Activated CD8-positive, alpha-beta memory T cell treated with anti-CD3 and anti-CD28 coated beads, Interleukin-2, amount 50 U/mL, for 48 hours (primary cell): ENCODE measurements at regions not wholly inside any gene's neighbourhood (a gene's known extent, or its start where the extent isn't known, plus 50 kb on each side); places are given as distances from the start of the nearest gene placed in this dataset.

Source experiments
- DNase-seq: peaks from one replicate; pipeline ENCODE4 v3.0.0-alpha.2; 2020

DNA sequence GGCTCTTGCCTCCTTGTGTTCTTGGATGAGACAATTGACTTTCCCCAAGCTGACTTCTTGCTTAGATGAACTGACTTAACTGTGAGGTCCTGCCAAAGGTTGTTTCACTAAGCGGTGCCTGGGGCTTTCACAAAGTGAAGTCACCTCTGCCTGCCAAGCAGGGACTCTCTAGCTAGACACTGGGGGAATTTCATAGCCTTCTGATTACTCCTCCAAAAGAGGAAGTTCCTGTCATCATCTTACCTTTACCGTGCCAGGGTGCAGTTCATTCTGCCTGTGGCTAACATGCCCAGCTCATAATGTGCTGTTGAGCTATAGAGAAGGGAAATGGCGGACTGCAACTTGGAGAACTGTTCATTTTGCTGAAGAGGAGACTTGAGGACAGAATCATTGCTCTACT is 472.0 kb upstream of the WWC1 start:
- DNase-seq = no peak

DNA sequence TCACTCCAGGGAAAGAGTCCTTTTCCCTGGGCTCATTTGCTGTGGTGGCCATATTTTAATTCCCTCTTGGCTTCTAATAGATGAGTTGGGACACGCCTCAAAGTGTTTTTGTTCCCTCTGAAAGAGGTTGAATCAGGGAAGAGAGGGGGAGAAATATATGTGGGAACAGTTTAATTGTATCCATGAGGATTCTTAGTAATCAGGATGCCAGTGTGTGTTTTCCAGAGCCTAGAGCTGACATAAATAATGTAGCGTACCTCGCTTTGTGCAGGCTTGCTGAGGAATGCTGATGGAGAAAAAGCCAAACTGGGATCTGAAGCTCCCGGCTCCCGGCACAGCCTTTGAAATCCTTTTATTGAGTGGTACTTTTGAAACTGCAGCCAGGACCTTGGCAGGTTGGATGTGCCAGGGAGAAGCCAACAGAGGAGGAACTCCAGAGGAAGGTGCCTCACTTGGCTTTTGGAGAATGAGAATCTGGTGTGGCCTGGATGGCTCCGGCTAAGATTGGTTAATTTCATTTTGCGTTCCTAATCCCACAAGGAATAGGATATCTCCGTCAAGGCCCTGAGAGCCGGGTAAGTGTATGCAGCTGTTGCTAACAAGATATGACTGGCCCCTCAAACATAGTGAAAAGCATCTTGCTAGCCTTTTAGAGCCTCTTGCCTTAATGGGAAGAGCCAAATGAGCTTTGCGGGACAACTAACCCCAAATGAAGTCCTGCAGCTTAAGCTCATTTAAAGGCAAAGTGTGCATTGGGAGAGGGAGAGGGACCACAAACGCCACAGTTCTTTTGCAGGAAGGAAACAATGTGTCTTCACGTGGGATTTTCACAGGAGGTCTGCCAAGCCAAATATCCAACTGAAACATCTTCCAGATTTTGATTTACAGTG is 471.1 kb upstream of the WWC1 start:
- DNase-seq = no peak

DNA sequence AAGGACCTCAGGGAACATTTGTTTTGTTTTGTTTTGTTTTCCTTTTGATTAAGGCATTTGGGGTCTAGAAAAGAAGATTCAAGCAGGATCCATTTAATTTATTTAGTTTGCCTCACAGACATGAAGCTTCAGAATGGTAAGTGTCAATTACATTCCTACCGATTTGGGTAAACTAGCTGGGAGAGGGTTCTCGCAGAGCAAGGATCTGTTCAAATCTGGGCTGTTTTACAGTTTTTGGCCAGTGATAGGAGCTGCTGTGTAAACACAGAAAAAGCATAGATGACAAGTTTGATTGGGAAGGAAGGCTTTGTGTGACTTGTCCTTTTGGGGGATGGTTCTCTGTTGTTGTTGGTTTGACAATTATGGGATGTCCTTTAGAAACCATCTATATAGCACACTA is 470.3 kb upstream of the WWC1 start:
- DNase-seq = no peak

DNA sequence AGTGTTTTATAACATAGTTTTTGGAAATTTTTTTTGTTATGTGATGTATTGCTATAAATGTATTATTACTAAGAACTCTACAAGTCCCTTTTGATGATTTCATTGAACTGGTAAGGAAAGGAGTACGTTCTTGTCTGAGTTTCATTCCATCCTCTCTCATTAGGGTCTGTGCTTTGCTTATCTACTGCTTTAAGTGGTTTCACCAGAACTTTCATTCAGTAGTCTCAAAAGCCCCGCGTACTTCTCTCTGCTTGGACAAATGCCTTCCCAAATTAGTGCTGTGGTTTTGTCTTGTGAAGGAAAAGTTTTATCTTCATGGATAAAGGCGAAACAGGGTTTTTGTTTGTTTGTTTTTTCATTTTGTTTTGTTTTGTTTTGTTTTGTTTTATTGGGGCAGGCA is 469.8 kb upstream of the WWC1 start:
- no peak for DNase-seq

DNA sequence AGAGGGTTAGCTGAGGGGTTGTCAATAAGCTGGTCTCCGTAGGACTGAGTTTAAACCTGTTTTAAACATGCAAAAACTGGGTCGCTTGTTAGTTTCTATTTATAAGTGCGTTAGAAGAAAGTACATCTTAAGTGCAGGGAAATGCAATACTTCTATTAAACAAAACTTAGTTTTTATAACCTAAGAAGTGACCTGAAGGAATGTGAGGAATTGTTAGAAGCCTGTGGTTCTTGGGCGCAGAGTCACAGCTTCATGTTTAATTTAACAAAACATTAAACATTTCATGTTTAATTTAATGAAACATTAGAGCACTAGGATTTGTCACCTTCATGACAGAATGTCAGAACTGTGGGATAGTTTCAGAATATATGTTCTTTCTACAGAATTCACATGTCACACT is 469.2 kb upstream of the WWC1 start:
- DNase-seq = no peak

DNA sequence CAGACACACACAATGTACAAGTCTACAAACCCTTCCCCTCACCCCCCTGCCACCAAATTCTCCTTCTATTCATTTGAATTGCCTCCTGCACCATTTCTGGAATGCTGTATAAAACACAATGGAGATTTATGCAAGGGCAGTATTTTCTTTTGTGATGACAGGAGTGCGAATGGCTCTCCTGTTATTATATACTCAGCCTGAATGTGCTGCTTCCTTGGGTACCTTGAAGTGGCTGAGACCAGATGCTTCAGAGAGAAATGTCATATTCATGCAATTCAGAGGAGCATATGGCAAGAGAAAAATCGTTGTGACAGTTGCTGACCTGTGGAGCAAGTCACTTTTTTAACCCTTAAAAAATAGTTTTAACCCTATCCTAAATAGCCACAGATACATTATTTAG is 468.0 kb upstream of the WWC1 start:
- DNase-seq = no peak

DNA sequence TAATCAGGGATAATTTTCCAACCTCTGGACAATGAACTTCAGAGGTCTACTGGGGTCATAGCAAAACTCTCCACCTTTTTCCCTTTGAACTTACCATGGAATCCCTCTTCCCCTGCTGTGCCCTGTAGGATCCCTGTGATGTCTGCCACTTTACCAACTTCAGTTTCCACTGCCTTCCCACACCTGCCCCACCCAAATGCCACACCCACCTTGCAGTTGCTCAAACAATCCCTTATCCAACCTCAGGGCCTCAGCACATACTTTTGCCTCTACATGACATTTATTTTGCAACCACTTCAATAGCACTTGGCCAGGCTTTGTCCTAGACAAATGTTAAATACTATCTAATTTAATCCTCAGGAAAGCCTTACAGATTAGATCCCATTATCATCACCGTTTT is 463.7 kb upstream of the WWC1 start:
- DNase-seq = no peak

DNA sequence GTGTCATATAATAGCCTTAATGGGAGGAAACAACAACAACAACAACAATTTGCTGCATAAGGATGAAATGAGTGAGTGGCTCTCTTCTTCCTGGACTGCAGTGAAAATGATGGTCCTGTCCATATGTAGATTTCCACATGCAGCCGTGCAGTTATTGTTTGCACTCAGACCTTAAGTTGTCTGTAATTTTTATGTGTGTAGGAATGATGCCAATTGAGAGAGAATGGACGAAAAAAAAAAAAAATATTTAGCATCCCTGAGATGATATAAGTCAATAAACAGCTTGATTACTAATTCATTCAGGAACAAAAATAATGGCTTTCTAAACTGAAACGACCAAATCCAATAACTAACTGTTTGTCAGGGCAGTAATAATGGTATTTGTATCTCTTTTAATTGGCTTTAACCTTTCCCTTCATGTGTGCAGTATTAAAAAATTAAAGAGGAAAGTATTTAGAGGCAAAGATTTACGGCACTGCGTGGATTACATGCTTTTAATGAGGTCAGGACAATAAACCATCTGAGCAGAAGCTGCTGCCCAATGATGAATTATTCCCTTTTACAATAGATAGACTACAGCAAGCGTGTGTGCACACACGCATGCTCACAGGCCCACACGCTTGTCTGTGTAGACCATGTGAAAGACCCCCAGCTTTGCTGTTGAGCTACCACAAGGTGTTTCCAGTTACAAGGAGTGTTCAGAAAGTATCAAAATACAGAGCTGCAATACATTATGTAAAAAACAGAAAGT is 459.5 kb upstream of the WWC1 start:
- DNase-seq = no peak

DNA sequence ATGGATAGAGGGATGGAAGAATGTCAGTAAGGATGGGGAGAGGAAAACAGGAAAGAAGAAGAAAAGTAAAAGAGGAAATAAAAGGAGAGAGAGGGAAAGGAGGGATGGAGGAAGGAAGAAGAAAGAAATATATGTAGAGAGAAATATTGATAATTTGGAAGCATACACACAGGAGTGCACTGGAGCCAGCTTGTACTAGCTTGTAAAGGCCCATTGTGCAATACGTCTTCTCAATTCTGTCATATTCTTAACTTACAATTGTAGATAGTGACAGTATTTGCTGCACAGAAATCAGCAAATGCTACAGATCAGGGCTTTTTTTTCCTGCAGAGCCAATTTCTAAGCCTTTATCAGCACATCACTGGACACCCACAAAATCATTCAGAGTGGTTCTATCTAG is 458.8 kb upstream of the WWC1 start:
- DNase-seq = no peak

DNA sequence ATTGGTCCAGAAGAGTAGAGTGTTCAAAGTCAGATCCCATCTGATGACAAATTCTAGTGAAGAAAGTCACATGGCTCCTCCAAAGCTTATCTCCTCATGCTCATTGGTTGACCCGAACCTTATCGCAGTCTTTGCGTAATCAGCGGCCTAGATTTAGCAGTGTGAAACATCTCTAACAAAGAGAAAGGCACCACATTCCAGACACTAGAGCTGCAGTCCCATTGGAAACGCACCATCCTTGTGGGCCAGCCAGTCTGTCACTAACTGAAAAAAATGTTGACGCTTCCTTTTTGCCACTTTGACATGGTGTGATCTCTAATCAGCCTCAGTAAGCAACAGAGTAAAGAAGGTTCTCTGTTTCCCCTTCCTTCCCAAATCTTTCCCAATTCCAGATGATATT is 458.0 kb upstream of the WWC1 start:
- DNase-seq = no peak

DNA sequence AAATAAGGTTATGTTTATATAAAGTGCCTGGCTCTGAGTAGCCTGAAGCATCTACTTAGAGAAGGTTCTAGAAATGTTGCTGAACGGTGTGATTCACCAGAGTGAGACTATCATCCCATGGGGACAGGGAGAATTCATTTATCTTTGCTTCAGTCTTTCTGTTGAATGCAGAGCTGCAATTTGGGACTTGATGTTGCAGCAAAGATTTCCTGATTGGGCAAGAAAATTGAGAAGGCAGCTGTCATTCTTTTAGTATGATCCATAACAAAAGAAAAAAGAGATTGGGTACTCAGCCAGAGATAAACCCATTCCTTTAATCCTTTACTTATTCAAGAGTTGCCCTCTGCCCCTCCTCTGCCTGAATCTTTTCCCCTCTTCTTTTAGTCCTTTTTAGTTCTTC is 456.3 kb upstream of the WWC1 start:
- DNase-seq = no peak

DNA sequence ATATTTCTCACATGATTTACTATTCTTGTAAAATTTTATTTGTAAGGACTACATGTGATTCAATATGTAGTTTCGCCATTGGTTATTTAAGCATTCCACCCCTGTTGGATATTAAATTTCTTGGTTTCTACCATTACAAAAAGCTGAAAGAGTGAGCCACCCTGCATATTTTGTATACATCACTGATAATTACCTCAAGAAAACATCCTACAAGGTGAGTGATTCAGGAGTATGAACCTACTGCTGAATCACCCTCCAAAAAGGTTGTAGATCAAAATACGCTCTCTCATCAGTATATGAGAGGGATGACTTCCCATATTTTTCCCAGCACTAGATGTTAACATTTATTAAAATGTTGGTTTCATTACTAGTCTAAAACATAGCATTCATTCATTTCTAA is 454.3 kb upstream of the WWC1 start:
- no peak for DNase-seq

DNA sequence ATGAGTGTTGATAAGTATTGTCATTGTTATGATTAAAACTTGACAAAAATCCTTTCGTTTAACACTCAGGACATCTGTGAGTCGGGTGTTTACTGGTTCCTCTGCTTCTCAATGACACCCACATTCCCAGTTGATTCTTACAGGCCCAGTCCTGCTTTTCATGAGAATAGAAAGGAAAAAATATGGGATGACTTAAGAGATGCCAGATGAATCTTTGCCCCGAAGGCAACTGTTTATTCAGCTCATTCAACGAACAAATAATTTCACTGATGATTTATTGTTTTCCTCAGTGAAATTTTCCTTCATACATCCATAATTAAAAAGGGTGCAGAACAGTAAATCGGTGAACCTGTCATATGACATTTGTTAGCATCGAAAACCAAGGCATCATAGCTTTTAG is 452.4 kb upstream of the WWC1 start:
- DNase-seq = no peak

DNA sequence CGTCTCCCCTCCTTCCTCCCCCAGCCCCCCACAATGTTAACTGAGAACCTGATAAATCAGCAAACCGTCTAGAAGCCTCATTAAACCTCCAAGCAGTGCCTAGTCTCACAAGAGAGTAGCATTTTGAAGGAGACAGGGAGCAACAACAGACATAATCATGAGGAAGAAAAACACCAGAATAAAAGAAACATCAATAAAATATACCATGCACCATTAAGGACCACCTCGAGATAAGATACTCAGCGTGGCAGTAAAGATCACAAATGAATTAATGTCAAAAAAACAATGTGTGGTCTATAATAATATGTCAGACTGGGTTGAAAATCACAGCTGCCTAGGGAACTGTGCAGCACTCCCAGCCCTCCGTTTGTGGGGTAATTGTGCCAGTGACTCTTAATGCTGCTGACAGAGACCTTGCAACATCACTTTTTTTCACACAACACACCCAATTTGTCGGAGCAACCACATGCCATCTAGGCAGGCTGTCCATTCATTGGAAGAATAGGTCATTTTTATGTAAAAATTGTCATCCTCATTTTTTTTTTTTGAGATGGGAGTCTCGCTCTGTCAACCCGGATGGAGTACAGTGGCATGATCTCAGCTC is 450.8 kb upstream of the WWC1 start:
- DNase-seq = no peak

DNA sequence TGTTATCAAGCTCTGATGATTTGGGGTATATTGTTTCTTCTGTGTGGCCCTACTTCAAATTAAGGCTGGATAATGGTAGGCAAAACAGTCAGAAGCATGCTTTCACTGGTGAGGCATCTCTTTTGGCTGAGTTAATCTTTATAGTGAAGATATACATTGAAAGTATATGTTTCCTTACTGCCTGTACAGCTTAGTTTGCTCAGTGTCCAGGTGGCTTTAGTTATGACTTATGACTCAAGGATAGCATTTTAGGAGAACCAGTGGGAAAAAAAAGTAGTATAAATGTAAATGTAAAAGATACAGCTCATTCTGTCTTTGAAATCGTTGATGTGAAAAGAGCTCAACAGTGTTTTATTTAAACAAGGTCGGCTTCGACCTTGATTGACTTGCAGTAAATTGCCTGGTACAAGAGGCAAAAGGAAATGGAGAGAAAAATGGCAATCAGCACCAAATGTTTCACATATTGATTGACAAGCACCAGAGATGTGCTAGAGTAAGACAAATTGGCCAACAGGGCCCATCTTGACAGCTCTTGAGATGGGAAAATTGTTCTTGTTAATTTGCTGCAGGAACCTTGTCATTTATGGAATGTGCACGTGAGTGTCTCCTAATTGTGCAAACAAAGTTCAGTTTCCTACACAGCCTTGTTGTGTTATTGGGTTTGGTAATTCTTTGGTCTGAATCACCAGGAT is 447.4 kb upstream of the WWC1 start:
- no peak for DNase-seq

DNA sequence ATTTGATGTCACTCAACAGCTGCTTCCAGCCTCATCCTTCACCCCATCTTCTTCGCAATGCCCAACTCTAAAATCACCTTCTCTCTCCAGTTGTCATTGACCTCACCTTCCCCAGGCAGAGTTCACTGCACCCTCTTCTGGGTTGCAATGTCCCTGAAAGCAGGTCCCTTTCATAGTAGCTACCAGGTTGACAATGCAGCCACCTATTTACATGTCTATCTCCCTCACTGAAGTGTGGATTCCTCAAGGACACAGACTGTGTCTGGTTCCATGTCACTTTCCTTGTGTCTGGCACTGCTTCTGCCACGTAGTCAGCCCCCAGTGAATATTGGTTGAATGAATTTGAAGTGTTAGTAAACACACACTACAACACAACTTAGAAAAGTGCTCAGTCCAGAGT is 445.5 kb upstream of the WWC1 start:
- DNase-seq = no peak

DNA sequence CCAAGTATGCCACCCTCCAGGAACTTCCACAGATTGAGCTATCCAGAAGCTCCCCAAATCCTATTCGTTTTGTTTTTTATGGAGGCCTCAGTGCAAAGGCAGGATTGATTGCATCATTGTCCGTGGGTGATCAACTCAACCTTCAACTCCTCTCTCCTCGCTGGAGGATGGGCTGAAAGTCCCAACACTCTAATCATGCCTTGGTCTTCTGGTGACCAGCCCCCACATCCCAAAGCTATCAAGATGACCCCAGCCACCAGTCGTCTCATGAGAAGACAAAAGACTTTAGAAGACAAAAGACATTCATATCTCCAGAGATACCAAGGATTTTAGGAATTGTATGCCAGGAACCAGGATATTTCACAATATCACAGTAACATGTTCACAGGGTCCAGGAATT is 441.6 kb upstream of the WWC1 start:
- DNase-seq = no peak

DNA sequence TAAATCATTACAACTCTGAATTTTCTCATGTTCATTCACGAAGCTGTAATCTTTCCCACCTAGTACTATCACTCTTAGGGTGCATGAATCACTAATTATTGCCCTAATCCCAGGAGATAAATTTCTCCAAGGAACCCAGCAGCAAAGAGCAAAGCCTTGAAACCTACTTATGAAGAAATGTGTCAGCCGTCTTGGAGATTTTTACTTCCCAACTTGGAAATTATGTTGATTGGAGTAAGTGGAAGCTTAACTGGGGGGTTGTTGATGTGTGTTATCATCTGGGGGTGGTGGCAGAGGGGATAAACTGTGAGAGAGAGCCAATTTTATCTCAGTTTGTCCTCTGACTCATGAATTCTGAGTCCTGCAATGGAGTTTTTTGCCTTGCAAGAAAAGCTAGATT is 440.5 kb upstream of the WWC1 start:
- no peak for DNase-seq

DNA sequence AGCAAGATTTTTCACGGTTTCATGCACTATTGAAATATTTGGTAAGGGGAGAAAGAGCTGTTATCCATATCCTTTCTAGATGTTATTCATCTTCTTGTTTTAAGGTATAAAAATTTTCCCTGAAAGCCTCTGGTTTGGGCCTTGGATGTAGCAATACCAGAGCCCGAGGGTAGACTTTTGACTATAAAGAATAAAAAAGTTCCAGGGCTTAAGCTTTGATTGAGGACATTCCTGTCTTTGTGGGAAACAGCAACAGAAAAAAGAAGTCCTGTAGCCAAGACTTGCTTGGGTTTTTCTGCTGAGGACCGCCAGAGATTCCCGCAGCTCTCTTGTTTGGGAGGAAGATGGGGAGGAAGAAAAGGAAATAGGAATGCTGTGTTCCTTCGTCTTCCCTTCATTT is 440.0 kb upstream of the WWC1 start:
- DNase-seq = no peak

DNA sequence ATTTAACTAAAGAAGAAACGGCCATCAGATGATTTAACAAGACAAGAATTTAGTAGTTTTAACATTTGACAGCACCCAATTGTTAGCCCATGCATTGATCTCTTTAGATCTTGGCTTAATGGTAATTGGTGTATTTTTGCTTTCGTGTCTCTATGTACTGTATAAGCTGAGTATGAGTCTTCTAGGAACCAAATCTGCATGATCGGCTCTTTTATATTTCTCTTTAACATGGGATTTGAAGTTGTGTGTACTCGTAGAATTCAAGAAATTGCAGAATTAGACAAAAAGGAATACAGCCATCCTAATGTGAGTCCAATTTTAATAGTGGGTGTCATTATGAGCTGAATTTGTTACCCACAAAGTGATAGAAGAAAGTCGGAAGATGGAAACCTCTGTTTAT is 438.9 kb upstream of the WWC1 start:
- no peak for DNase-seq

DNA sequence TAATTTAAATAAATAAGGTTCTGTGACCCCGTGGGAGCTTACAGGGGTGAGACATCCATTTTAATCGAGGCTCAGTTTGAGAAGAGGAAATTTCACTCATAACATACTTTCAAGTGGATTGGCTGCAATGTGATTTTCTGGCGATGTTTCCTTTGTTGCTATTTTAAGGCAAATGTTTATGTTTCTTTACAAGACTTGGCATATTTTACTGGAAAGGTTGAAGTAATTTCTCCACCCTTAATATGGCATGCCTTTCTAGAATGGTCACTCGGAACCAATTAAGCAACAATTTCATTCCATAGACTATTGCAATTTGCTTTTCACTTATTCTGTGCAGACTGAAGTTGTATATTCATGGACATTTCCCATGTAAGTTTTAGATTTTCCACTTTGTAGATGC is 438.0 kb upstream of the WWC1 start:
- no peak for DNase-seq

DNA sequence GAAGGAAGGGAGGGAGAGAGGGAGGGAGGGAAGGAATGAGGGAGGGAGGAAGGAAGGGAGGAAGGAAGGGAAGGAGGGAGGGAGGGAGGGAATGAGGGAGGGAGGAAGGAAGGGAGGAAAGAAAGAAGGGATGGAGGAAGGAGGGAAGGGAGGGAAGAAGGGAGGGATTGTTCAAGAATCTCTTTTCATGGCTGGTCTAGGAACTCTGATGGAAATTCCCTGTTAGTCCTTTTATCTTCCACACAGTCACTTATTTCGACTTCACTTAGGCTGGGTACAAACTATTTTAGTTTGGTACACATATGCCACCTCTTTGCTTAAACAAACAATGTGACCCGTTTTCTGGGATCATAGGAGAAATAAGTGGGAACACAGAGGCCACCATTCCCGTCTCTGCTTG is 435.6 kb upstream of the WWC1 start:
- no peak for DNase-seq

DNA sequence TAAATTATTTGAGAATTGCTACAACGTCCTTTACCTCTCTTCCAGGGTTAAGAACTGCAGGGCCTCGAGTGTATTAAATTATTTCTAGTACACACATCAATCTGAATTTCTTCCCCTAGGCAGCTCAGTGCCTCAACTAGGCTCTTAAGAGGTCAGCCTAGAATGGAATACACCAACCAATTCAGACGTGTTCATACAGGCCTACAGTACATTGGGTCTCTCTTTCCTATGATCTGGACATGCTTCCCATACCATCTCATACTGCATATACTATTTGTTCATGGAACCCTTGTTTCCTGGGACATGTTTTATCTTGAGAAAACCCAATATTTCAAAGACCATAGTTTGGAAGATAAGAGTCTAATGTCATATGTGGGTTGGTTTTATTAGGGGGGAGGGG is 434.1 kb upstream of the WWC1 start:
- no peak for DNase-seq
